ENCODE measurements at regions not wholly inside any gene's neighbourhood (a gene's known extent, or its start where the extent isn't known, plus 50 kb on each side); places are given as distances from the start of the nearest gene placed in this dataset.

DNA sequence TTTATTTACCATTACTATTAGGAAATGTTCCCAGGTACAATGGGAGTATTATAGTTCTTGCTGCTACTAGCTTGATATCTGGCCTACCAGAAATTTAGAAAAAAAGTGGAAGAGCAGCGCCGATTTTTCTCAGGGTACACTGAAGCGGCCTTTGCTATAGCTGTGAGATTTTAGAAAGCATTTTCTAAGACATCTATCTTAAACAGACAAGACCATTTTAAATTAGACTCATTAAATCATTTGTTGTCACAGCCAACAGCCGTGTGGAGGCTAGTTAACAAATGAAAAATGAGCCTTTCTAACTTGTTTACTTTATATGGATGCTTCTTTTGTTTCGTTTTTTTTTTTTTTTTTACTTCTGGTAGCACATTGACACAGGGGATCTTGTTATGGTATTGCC, 183.2 kb upstream of the ZRANB2 start:
- no peak for DNase-seq (ENCODE audit: low spot score)

GRCh38 chr1:71262970-71263369, 182.1 kb upstream of the ZRANB2 start:
- no peak for DNase-seq (ENCODE audit: low spot score)

GRCh38 chr1:71252900-71253299, 172.1 kb upstream of the ZRANB2 start:
- no peak for DNase-seq (ENCODE audit: low spot score)

DNA sequence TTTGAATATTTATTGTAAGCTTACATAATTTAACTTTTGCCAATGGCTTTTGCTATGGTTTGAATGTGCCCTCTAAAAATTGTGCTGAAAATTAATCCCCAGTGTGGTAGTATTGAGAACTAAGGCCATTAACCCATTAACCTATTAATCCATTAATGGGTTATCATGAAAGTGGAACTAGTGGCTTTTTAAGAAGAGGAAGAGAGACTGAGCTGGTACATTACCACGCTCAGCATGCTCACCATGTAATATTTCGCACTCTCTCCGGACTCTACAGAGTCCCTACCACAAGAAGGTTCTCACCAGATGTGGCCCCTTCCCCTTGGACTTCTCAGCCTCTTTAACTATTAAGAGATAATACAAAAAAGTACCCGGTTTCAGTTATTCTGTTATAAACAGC, 164.4 kb upstream of the ZRANB2 start:
- no peak for DNase-seq (ENCODE audit: low spot score)

GRCh38 chr1:71242239-71242638, 161.4 kb upstream of the ZRANB2 start:
- no peak for DNase-seq (ENCODE audit: low spot score)

DNA sequence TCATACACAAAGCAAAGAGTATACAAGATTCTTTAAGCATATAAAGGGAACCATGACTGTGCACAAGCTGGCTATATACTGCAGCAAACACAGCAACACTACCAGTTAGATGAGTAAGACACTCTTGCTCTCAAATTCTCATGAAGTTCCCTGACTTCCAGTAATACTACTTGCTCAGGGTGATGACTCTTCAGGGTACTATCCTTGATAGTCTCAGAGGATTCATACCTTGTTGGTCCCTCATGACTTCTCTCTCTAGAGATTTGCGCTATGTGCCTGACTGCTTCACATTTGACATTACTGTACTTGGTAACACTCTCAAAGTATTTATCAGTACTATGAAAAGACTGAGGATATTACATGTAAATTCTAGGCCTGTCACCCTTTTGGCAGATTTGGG, 159.8 kb upstream of the ZRANB2 start:
- DNase-seq (ENCODE audit: low spot score): no peak

DNA sequence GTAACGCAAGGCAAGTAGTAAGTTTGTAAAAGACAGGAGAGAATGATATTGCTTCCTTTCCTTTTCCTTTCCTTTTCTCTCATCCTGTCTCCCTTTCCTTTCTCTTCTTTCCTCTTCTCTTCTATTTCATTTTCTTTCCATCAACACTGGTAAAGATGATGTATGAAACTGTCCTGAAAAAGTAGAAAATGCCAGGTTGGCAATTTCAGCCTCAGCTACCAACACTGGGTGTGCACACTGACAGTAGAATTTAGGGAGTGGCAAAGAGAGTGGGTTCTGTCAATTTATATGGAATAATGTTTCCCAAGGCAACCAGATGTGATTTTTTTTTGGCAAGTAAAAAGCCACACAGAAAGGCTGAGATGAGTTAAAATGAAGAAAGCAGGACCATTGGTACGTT, 155.7 kb upstream of the ZRANB2 start:
- DNase-seq (ENCODE audit: low spot score): no peak

DNA sequence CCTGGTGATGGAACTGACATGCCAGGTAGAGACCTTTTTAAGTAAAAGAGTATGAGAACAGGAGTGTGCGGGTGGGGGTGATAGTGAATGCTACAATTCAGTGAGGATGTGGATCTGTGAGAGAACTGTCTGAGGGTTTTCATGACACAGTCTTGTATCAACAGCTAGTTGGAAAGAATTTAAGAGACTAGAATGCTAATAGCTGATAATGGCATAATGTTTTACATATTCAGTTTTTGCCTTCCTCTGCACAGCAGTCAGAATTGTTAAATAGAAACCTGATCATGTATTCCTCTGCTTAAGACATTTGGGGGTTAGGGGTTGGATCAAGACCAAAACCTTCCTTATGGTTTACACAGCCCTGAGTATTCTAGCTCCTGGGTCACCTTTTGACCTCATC, 152.8 kb upstream of the ZRANB2 start:
- no peak for DNase-seq (ENCODE audit: low spot score)

DNA sequence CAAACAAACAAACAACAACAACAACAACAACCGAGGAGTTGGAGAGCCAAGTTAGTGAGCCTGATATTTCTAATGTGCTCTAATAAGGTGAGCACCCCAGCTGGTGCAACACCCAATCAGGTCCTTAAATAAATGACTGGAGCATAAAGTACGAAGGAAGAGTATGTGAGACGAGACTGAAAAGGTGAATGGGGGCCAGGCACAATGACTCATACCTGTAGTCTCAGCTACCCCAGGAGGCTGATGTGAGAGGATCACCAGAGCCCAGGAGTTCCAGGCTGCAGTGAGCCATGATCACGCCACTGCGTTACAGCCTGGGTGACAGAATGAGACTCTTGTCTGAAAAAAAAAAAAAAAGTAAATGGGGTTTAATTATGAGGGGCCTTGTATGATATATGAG, 152.0 kb upstream of the ZRANB2 start:
- DNase-seq (ENCODE audit: low spot score): no peak

DNA sequence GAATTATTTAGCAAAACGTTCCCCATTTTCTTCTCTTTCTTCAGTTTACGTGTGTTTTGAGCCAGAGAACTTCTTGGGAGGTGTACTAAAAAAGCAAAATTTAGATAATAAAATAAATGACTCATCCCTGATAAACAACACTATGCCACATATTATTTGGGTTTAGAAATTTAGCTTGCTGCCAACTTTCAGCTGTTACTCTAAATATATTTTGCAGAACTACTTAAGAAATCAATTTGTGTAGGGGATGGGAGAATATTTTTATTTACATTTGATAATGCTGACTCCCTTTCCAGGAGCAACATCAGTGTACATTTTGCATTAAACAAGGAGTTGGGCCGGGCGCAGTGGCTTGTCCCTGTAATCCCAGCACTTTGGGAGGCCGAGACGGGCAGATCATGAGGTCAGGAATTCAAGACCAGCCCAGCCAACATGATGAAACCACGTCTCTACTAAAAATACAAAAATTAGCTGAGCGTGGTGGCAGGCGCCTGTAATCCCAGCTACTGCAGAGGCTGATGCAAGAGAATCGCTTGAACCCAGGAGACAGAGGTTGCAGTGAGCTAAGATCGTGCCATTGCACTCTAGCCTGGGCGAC, 151.4 kb upstream of the ZRANB2 start:
- no peak for DNase-seq (ENCODE audit: low spot score)

DNA sequence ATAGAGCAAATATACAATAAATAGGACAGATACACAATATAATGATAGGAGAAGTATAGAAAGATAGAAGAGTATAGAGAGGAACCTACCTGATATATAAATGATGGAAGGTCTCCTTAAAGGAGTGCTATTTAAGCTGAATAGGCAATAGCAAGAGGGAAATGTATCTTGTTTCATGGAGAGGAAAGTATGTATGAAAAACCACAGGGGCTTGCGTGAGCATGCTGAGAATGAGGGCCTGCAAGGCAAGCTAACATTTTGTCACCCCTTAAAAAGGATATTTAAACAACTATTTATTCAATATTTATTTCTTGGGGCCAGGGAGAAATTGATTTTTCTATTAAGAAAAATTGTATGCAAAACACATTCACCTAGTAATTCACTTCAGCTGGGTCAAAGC, 150.9 kb upstream of the ZRANB2 start:
- DNase-seq (ENCODE audit: low spot score): peak; percentile 10

GRCh38 chr1:71228742-71229365, 148.0 kb upstream of the ZRANB2 start:
- no peak for DNase-seq (ENCODE audit: low spot score)

DNA sequence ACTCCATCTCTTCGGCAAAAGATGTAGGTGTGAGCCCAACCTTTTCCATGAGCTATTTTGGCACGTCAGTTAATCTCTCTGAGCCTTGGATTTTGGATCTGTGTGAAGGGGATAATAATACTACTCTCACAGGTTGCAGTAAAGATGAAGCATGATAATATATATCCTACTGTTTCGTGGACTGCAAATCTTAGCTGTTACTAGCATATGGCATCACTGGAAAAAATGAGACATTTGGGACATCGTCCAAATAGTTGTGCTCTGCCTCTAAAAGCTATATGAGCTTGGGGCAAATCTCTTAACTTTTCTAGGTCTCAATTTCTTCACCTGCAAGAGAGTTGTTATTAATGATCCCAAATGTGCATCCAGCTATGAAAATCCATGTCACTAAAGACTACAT, 147.4 kb upstream of the ZRANB2 start:
- no peak for DNase-seq (ENCODE audit: low spot score)

DNA sequence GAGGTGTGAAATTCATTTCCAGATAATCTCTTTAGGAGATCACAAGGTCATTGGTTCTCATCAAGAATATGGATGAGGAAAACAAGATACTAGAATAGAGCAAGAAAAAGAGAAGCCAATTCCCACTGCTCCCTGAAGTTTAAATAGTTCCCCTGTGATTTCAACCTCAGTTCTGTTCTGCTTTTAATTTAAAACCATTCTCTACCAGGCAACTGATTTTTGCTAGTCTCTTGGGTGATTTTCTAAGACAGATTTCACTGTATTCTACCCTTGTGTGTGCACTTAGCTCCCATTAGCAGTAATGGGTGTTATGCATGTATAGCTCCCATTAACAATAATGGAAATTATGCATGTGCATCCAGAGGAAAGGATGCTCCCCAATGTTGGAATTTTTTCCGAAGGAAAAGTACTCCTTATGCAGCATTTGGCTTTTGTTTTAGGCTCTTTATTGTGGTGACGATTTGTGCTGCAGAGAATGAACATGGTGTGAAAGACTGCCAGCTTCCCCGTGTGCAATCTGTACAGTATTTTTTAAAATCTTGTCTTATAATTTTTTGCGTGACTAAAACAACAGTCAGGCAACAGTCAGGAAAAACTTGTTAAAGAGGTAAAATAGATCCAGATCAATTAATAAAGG, 144.0 kb upstream of the ZRANB2 start:
- no peak for DNase-seq (ENCODE audit: low spot score)

DNA sequence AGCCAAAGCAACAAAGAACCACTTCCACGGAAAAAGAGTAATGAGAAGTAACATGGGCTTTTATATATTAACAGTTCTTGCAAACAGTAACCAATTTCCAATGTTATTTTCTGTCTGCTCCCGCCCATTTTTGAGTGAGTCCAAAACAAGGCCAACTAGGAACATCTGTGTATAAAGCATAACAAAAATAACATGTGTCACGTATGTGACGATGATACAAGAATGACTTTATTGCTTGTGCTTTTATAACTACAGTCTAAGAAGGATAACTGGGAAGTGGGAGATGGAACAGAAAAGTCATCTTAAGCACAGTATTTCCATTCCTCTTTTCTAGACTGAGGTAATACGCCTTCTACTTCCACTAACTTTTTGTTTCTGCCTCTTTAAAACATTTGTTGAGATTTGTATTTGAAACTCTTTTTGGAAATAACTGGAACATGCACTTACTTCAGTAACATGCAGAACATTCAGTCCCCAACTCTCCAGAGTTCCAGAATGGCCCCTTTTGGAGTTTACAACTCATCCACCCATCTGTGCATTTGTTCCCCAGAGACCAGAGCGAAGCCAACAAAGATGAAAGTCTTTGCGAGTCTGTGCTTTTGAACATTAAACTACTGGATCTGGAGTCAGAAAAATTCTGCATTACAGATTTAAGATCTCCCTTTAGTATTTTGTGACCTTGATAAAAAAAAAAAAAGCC, 143.0 kb upstream of the ZRANB2 start:
- no peak for DNase-seq (ENCODE audit: low spot score)

DNA sequence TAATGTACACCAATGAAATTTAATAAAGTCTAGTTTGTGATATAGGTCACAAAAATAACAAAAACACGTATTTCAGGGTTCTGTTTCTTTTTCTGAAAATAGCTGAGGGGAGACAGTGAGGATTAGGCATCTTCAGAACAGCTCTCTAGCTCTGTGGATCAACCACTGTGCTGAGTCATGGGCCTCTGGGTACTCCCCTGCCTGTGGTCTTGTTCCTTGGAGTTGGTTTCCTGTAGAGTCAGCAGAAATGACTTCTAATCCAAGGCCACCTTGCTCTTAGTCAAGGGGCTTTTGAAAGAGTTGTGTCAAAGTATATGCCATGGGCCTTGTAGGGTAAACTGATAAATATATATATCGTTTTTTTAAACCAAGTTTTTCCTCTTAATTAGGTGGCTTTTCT, 141.8 kb upstream of the ZRANB2 start:
- DNase-seq (ENCODE audit: low spot score): no peak

- no peak for DNase-seq (ENCODE audit: low spot score)
Measured at GRCh38 chr1:71210718-71211117, 129.9 kb upstream of the ZRANB2 start.

DNA sequence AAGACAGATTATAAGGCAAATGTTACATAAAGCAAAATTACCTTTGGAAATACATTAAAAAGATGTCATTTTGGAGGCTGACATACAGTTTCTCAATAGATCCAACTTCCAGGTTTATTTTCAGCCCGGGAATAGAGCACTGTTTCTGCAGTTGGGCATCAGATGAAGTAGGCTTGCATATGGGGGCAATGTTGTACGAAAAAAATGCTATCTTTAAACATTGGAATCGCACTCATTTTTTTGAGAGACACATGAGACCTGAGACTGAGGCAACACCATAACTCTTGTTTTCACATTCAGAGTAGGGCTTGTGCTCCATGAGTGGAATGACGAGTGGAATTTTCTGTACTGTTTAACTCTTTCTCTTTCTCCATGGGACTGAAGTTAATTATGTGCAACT, 122.4 kb upstream of the ZRANB2 start:
- no peak for DNase-seq (ENCODE audit: low spot score)

DNA sequence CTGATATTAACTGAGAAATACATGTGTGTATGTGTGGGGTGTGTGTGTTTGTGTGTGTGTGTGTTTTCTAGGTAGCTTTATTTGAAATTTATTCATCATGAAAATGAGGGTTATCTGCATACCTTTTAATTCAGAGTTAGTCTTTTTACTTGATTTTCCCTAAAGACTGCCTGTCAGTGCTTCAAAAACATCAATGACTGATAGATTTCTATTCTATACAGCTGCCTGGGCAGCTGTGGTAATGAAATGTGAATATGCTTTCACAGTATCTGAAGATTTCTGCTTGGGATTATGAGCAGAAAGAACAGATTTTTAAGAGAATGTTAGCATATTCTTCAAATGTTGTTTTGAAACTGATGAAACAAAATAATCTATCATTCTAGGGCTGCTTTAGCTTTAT, 119.7 kb upstream of the ZRANB2 start:
- no peak for DNase-seq (ENCODE audit: low spot score)

DNA sequence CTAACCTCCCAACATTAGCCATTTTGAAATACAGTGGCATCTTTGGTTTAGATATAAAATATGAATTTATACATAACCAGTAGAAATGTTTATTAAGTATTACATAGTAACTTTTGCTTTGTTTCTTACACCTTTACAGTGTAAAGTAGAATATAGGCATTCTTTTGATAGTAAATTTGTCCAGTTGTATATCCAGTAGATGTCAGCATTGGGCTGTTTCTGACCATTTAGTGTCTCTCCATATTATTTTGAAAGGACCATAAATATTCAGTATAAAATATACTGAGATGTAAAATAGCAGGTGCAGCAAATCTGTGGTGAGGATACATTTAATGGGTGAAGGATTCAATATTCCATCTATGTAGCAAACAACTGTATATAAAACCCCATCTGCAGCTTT, 115.8 kb upstream of the ZRANB2 start:
- peak; percentile 24 for DNase-seq (ENCODE audit: low spot score)

DNA sequence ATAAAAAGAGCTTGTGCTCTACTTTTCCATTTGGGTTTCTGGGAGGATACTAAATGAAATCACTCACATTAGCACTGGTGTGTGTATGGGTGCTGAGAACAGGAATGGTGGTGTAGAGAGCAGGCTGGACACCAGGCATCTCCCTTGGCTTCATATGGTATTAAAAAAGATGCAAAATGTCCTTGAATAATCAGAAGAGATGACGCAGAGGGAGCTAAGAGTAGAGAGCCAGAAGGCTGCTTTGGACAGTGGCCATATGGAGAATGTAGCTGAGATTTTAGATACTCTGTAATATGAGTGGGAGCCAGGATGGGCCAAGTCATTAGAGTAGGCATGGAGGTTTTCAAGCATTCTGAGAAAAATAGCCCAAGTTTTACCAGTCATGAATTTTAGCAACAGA, 112.3 kb upstream of the ZRANB2 start:
- peak; percentile 28 for DNase-seq (ENCODE audit: low spot score)

- no peak for DNase-seq (ENCODE audit: low spot score)
Measured at GRCh38 chr1:71191520-71191919, 110.7 kb upstream of the ZRANB2 start.

- DNase-seq (ENCODE audit: low spot score): no peak
Measured at GRCh38 chr1:71190843-71191242, 110.0 kb upstream of the ZRANB2 start.

Data from AG20443 (cell line).